Stimulated activated CD8-positive, alpha-beta memory T cell treated with anti-CD3 and anti-CD28 coated beads, Interleukin-15, amount 100 ng/mL, for 1 hour (primary cell): ENCODE measurements at regions not wholly inside any gene's neighbourhood (a gene's known extent, or its start where the extent isn't known, plus 50 kb on each side); places are given as distances from the start of the nearest gene placed in this dataset.
"Not testable (repeated sequence)": the region's sequence is repeated elsewhere in the genome, so short reads cannot be mapped to it uniquely, and the experiment has no call there.

ENCODE experiments used
- DNase-seq: peaks from one replicate; pipeline ENCODE4 v3.0.0-alpha.2; 2020; ENCODE audit warnings: low read depth

GRCh38 chr4:77446601-77447000 is 159.0 kb upstream of the CXCL13 start:
- no peak for DNase-seq

DNA sequence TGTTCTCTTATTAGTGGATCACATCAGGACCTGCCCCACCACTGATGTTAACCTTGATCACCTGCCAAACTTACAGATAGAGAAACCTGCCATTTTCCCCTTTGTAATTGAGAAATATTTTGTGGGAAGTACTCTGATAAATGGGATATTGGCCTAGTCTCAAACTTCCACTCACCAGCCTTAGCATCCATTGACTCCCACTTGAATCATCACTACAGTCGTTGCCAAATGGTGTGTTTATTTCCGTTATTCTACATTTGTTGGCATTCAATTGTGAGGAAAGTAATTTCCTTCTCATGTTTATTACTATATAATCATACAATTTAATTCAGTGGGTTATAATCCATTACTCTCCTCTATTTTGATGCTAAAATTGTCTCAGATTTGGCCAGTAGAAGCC is 156.4 kb upstream of the CXCL13 start:
- DNase-seq, result no peak

GRCh38 chr4:77450006-77450405 is 155.6 kb upstream of the CXCL13 start:
- no peak for DNase-seq

DNA sequence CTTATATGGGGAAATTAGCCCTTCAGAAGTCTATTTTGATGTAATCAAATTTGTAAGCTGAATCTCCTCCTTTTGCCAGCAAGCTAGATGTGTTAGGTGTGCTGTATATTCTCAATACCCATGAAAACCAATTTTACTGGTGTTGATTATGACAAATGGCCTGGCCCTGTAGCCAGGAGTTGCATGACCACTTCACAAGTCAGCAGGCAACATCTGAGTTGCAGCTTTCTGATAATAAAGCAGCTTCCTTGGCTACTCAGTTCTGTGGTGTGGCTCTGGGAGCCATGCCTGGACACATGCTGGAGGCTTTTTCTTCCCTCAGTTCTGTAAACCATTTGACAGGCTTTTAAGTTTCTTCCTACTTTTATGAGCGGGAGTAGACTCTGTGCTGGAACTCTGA is 154.1 kb upstream of the CXCL13 start:
- no peak for DNase-seq

GRCh38 chr4:77452117-77452516 is 153.5 kb upstream of the CXCL13 start:
- not testable (repeated sequence) for DNase-seq

GRCh38 chr4:77453911-77454310 is 151.7 kb upstream of the CXCL13 start:
- no peak for DNase-seq

DNA sequence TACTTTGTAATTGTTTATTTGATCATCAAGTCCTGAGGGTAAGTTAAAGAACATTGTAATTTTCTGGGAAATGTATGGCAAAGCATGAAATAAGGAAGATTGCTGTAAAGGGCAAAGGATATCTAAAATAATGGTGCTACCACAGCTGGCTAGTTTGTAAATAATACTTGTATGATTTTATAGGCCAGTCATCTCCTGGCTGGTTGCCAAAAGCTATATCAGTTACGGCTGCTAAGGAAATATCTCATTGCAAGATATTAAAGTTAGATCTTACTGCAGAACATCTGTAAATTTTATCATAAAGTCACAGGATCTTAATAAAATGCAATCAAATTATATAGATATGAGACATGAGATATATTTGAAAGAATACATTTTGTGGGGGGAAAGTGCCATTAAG is 150.8 kb upstream of the CXCL13 start:
- no peak for DNase-seq

GRCh38 chr4:77464100-77464499 is 141.5 kb upstream of the CXCL13 start:
- not testable (repeated sequence) for DNase-seq

DNA sequence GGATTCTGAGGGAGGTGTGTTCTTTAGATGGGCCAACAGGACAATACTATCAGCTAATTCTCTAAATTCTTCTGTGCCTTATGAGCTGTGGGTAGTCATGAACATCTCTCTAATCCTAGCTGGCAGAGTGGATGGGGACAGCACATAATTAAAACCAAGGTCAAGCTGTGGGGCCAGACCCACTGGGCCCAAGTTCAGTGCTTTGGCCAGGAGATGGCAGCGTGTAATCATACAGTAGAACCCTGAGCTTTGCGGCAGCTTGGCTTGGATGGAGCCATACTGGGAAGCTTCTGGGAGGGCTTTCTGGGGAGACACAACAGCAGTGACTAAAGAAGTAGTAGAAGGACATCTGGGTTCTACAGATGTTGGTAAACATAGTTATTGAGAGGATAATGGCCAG is 140.3 kb upstream of the CXCL13 start:
- no peak for DNase-seq

DNA sequence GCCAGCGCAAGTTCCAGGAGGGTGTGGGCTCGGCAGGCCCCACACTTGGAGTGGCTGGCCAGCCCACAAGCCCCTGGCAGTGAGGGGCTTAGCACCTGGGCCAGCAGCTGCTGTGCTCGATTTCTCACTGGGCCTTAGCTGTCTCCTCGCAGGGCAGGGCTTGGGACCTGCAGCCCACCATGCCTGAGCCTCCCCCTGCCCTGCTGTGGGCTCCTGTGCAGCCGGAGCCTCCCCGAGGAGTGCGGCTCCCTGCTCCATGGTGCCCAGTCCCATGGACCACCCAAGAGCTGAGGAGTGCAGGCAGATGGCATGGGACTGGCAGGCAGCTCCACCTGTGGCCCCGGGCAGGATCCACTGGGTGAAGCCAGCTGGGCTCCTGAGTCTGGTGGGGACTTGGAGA is 139.2 kb upstream of the CXCL13 start:
- DNase-seq, result no peak

DNA sequence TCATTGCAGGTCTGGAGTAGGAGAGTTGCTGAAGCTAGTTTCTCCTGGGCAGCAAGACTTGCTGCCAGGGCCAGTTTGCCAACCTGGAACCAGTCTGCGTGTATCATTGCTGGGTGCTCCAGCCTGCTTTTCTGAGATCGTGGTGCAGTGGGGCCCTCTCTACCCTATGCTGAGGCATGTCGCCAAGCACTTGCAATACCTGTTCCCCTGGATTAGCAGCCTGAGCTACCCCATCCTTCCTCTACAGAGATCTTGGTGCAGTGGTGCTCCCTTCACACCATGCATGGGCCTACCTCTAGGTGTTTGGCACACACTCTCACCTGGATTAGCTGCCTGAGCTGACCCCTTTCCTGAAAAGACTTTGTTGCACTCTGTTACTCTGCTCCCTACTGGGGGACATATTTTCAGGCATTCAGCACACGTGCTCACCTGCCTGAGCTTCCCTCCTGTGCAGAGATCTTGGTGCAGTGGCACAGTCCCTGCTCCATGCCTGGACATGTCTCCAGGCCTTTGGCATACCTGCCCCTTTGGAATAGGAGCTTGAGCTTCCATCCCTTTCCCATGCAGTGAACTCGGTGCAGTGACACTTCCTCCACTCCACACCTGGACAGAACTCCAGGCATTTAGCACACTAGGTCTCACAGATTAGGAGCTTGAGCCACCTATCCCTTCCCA is 133.7 kb upstream of the CXCL13 start:
- DNase-seq, result no peak

DNA sequence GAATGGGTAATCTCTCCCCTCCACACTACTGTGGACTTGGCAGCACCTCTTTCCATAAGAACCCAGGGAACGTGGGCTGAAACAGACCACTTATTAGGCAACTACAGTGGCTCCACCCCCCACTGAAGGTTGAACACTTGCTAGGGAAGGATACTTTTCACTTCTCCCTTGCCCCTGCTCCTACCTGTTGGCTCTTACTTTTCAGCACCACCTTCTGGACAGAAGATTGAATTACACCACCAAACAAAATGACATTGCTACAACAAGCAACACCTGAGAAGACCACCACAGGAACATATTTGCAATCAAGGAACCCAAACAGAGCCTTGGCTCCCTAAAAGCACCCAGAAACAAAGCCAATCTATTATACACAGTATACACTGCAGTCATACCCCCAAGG is 132.1 kb upstream of the CXCL13 start:
- DNase-seq, result no peak

DNA sequence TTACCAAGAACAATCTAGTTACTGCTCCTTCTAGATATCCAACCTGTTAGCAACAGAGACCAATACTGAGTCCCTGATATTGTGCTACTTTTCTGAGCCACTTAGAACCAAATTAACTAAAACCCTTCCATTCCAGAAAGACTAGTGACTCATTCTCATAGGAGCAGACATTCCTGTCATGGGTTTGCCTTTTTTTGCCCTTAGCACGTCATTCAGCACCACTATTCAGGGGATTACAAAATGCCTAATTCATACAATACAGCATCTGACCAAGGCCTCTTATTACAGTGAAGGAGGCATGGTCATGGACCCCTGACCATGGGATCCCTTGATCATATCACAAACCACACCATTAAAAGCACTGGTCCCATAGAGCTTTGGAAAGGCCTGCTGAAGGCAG is 123.8 kb upstream of the CXCL13 start:
- no peak for DNase-seq

DNA sequence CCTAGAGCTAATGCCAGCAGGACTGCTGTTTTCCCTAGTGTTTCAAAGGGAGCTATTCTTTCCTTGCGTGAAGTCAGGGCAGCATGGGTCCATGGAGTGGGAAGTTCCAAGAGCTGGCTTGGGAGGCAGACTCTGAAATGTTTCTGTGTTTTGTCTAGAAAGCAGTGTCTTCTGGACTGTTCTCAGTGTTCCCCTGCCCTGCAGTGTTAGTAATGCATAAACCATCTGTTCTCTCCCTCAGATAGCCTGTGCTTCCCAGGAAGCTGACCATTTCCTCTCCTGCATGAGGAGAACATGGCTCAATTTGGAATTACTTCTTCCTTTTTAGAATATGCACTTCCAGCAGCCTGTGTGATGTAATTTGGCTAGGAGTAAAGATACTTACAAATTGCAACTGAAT is 116.7 kb upstream of the CXCL13 start:
- no peak for DNase-seq

DNA sequence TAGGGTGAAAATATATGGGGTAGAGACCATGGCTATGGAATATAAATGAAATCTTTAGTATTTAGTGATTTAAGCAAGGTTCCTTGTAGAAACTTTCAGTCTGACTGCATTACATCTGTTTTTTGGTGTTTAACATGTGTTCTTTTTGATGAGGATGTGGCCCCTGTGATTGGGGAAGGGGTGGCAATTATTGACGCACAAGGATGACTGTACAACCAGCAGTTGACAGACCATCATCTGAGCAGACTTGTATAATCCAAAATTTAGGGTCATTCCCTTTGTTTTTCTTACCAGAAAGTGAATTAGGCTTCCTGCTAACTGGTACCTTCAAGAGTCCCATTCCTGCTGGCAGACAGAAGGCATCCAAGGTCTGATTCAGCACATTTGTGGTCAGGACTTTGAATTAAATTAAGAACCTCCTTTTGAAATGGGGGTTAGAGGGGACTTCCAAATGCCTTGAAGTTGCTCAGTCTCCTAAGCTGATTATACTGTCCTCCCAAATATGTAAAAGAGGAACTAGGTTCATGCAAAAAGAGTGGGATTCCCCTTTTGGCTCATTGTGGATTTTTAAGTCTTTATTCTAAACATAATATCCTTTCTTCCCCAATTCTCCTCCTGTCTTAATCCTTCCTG is 112.4 kb upstream of the CXCL13 start:
- DNase-seq, result no peak

DNA sequence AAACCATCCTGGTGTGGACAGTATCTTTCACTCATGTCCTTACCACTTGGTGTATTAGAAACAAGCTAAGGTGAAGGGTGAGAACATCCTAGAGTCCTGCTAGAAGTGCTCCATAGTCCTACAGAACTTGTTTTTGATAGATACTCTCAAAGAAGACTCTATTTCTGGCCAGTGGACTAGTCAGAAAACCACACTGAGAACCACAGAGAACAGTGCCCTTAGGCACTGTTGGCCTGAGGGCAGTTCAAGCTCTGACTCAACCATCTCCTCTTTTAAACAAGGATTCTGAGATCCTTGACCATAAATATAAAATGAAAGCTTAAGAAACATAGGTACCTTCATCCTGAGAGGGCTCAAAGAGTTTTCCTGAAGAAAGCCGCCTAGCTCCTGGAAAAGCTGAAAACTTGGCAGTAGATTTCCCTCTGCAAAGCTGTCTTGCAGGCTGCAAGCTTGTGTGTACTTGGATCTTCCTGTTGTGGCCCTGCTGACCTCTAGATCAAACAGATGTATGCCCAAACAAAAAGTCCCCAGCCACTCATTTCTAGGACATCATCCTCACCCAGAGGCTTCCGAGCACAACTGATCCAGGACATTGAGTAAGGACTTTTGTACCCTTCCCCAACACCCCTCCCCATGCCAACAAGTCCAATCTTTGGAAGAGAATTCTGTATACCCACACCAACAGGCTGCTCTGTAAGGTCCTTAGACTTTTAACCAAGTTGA is 111.6 kb upstream of the CXCL13 start:
- no peak for DNase-seq

DNA sequence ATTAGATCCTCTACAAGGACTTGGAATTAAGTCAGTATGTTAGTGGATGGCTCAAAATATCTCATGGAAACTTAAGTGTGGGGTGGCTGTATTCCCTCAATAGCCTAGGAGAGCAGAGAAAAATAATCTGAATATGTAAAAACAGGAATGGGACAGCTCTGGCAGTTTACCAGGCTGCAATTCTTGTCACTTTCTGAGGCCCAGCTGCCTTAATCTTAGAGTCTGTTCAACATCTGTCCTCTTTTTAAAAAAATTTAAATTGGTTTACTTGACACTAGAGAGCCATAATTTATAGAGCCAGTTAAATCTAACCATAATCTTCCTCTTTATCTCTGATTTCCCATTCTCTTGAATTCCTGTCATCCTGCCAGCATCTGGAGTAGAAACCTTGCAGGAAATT is 109.2 kb upstream of the CXCL13 start:
- no peak for DNase-seq

DNA sequence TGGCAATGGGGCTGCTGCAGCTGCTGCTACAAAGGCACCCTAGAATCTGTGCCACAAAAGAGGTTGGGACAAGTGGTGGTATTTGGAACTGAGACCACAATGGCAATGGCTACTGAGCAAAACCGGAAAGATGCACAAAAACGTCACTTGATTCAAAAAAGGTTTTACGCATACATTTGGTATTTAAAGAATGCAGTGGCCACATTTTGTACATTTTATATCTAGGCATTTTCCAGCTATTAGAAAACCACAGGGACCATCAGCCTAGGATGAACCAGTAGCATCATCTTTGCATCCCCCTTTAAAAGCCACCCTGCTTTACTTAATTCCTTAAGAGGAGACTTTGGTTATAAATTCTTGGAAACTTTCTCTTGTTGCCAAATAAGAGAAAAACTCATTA is 104.8 kb upstream of the CXCL13 start:
- no peak for DNase-seq

DNA sequence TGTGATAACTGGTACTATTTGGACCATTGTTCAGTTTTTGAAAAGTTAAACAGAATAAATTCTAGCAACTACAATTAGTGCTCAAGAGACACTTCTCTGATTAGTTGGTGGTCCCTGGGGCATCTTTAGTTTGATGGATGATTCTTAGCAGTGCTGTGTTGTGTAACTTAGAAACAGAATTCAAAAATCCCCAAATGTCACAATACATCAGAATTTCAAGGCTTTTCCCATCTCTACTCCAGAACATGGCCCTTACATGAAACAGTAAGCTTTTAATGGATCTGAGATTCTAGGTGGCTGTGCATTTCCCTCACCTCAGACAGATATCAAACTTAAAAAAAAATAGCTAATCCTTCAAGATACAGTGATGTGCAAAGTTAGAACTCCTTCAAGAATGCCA is 104.4 kb upstream of the CXCL13 start:
- DNase-seq, result no peak

GRCh38 chr4:77501851-77502250 is 103.8 kb upstream of the CXCL13 start:
- no peak for DNase-seq

DNA sequence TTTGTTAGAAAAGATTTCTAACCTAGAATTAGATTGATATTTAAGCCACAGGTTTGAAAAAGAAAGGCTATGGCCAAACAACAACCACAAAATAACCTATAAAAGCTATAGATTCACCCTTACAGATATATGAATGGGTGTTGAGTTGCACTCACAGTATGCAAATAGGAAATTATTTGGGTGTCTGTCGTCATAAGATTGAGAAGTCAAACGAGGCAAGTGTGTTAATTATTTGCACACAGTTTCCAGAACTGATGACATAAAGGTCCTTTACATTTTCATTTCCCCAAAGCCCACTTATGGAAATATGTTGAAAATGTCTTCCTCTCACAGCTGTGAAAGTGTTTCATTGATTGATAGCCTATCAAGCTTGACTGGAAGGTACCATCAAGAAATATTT is 101.2 kb upstream of the CXCL13 start:
- no peak for DNase-seq

- DNase-seq, result no peak
These were observed 100.2 kb upstream of the CXCL13 start for GRCh38 chr4:77505275-77505957.

DNA sequence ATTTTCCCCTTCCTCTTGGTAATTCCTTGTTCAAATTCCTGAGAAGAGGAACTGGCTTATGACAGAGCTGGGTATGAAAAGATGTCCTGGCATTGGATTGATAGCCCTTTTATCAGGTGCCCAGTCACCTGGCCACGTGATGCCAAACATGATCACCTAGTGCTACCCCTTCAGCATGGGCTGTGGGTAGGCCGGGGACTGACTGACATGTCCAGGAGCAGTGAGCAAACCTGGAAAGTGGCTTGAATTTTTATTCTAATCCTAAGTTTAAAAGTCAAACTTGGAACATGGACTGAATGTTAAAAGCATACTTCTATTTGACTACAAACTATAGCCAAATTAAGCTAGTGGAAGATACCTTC is 99.7 kb upstream of the CXCL13 start:
- no peak for DNase-seq
